HG02798 (cell line): ENCODE measurements at regions not wholly inside any gene's neighbourhood (a gene's known extent, or its start where the extent isn't known, plus 50 kb on each side); places are given as distances from the start of the nearest gene placed in this dataset.

Source experiments
- ATAC-seq: cut with Tn5 transposase; IDR thresholded peaks from one replicate; pipeline ENCODE4 v1.9.1; 2021; ENCODE audit warnings: mild to moderate bottlenecking; ENCODE audit not compliant: unreplicated experiment, poor library complexity

GRCh38 chr18:34083910-34084535, 140.7 kb downstream of the NOL4 start:
- no peak for ATAC-seq

DNA sequence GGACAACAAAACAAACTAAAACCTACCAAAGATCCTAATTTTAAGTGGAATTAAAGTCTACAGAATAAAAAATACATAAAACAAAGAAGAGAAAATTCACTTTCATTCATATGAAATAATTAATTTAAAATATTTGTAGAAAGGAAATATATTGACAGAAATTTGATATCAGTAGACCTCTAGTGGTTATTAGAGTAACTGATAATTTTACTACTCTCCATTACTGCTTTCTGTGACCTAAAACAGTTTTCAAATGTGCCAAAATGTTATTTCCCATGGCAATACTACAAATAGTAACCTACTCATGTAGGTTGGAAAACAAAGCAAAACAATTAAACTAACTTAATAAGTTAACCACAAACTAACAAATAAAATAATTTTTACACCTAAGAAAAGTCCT, 147.1 kb downstream of the NOL4 start:
- ATAC-seq, result no peak

DNA sequence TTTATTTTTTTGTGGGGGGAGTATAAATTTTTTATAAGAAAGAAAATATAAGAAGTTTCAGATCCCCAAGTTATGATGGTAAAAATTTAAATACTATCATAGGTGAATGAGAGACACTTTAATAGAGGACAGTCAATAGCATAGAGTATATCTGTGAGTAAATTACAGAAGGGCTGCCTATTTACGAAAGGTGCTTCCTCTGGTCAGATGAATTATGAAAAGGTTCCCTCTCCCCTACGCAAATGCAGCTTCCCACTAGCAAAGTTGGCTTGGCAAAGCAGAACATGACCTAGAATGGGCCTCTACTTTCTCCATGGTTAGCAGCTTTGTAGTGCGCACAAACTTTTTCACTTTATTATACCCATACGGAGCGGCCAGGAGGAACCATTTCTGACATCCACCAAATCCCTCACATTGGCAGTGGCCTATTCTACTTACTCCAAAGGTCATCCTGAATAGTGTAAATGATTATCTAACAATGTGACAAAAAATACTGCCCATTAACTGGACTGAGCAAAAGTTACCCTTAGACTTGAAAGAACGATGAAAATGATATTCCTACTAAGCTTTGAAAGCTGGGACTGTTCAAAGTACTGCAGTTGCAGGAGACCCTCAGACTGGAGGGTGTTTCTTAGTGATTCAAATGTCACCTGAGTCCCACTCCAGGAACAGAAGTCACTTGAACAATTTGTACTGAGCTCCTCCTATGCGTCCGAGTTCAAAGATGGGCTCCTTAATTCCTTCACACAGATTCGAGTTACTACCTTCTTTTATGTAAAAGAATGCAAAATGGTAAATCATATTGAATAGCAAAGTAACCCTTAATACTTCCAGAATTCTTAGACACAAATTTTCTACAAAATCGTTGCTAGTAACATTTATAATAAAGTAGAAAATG, 148.5 kb downstream of the NOL4 start:
- no peak for ATAC-seq

DNA sequence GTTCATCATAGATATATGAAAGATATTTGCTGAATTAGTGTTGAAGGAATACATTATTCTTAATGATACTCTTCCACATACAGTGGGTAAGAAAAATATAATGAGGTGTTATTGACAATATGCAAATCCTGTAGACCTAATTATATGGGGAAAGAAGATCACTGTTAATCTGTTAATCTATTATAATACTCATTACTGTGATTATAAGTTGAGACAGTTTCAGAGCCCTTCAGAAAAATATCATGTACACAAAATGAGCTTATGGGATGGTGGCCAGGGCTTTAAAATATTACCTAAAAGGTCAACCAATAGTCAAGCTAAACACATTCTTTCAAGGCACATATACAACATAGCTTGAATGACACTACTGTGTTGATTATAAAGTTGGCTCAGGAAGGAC, 163.5 kb downstream of the NOL4 start:
- ATAC-seq, result no peak

DNA sequence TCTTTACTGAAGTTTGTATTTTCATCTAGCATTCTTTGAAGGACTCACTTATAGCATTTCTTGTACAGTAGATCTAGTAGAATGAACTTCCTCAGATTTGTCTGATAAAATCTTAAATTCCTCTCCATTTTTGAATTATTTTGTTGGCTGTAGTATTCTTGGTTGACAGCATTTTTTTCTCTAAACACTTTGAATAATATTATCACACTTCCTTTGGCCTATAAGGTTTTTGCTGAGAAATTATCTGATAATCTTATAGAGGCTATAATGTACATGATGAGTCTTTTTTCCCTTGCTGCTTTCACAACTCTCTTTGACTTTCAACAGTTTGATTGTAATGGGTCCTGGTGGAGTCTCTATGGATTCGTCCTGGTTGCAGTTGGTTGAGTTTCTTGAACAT, 169.5 kb downstream of the NOL4 start:
- no peak for ATAC-seq

- no peak for ATAC-seq
These were observed 174.1 kb downstream of the NOL4 start for GRCh38 chr18:34050661-34051060.

DNA sequence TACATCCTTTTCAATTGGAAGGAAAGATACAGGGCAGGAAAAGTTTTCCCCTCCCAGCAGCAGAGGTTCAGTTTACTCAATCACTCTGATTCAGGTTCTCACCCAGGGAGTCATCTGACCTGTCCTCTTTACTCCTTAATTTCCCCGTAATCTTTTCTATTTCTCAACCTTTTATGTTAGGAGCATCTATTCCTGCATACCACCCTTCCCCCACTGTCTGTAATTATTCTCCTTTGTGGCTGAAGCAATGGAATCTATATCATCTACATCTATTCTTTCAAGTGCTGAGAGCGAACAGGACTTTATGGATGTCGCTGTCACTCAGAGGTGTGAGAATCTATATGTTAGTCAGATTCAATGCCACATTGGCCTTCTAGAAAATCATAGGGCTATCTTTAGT, 175.2 kb downstream of the NOL4 start:
- no peak for ATAC-seq

GRCh38 chr18:34048423-34048822, 176.3 kb downstream of the NOL4 start:
- no peak for ATAC-seq

DNA sequence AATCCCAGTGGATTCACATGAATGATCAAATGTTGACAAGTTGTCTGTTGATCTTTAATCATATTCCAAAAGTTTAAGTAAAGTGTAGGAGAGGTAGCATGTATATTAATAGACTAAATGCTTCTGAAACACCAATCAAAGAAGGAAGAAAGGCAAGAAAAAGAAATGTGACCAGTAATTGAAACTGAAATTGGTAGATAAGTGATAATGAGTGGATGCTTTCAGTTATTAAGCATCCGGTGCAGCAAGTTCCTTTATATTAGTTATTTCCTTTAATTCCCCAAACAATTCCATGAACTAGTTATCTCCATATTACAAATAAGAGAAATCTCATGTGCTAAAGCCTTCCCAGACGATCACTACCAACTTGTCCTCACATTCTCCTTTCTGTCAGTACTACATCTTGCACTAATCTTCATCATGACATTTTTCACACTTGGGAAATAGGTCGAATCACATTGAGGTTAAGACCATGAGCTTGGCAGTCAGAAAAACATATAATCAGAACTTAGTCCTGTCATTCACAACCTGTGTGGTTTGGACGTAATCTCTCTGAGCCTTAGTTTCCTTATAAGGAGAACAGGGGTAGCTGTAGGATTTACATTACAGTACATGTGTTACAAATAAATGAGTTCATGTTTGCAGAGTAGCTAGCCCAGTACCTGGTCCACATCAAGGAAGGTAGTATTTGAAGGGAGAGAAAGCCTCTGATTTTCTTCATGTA, 182.1 kb downstream of the NOL4 start:
- ATAC-seq, result no peak

GRCh38 chr18:34039611-34040010, 185.1 kb downstream of the NOL4 start:
- ATAC-seq, result no peak

GRCh38 chr18:34039201-34039600, 185.5 kb downstream of the NOL4 start:
- ATAC-seq, result peak; percentile 77

DNA sequence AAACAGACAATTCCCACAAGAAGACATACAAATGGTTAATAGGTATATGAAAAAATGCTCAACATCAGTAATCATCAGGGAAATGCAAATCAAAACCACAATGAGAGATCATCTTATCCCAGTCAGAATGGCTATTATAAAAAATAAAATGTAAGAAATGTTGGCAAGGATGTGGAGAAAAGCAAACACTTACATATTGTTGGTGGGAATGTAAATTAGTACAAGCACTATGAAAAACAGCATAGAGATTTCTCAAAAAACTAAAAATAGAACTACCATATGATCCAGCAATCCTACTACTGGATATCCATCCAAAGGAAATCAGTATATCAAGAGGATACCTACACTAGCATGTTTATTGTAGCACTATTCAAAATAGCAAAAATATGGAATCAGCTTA, 186.6 kb downstream of the NOL4 start:
- ATAC-seq, result no peak

GRCh38 chr18:34033968-34034367, 190.7 kb downstream of the NOL4 start:
- ATAC-seq, result peak; percentile 53

DNA sequence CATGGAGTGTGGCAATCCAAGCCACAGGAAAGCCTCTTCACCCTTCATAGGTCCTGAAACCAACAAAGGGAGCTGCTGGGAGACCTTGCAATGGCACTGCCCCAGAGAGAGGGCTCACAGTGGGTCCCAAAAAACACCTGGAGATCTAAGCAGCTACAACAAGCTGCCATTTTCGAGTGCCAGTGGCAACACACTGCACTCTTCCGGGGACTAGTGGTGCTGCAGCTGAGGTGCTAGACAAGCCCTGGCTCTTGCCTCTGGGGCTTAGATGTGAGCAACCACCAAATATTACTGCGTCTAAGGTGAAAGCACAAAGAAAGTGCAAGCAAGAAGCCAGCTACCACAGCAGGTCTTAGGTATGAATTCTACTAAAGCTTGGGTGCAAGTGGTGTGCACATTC, 192.9 kb downstream of the NOL4 start:
- ATAC-seq, result peak; percentile 55

GRCh38 chr18:34028324-34028723, 196.4 kb downstream of the NOL4 start:
- ATAC-seq, result no peak

GRCh38 chr18:34025191-34025801, 199.4 kb downstream of the NOL4 start:
- no peak for ATAC-seq

GRCh38 chr18:34023471-34023870, 201.2 kb downstream of the NOL4 start:
- ATAC-seq, result no peak

DNA sequence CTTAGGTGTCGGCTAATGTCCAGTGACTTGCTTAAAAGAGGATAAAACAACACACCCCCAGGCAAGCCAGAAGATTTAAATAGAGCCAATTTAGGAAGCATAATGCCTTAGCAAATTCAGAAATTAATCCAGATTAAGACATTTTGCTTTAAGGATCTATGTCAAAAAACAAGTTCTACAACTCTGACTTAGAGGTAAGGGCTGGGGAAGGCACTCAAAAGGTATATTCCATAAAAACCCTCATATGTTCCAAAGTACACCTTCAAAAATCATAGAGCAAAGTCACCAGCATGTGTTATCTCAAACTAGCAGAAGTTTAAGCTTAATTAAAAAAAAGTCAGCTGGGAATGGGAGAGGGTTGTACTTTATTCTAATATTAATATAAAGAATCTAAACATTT, 206.4 kb downstream of the NOL4 start:
- ATAC-seq, result no peak

- ATAC-seq, result no peak
These were observed 221.0 kb downstream of the NOL4 start for GRCh38 chr18:34003687-34004086.

- ATAC-seq, result no peak
These were observed 222.6 kb downstream of the NOL4 start for GRCh38 chr18:34002130-34002529.

- ATAC-seq, result no peak
These were observed 223.3 kb downstream of the NOL4 start for GRCh38 chr18:34001376-34001775.
